Choroid plexus epithelial cell (primary cell): ENCODE measurements at regions not wholly inside any gene's neighbourhood (a gene's known extent, or its start where the extent isn't known, plus 50 kb on each side); places are given as distances from the start of the nearest gene placed in this dataset.

Experiments used
- DNase-seq: peaks from one replicate; pipeline ENCODE4 v3.0.0-alpha.2; 2010; ENCODE audit warnings: low read depth
- H3K4me3 ChIP-seq: 2 replicates; pipeline ENCODE4 v1.5.1; 2011; ENCODE audit warnings: low read depth, mild to moderate bottlenecking, control low read depth, low read length, moderate library complexity
- TF ChIP-seq, protein P1 (sequence below): conservative IDR thresholded peaks from 2 replicates; pipeline ENCODE4 v1.5.1; 2011; ENCODE audit warnings: low read depth, mild to moderate bottlenecking, control low read depth, inconsistent platforms, low read length, moderate library complexity

- no peak for DNase-seq
- H3K4me3 ChIP-seq: no peak overlapping the region
- TF ChIP-seq, protein P1, sequence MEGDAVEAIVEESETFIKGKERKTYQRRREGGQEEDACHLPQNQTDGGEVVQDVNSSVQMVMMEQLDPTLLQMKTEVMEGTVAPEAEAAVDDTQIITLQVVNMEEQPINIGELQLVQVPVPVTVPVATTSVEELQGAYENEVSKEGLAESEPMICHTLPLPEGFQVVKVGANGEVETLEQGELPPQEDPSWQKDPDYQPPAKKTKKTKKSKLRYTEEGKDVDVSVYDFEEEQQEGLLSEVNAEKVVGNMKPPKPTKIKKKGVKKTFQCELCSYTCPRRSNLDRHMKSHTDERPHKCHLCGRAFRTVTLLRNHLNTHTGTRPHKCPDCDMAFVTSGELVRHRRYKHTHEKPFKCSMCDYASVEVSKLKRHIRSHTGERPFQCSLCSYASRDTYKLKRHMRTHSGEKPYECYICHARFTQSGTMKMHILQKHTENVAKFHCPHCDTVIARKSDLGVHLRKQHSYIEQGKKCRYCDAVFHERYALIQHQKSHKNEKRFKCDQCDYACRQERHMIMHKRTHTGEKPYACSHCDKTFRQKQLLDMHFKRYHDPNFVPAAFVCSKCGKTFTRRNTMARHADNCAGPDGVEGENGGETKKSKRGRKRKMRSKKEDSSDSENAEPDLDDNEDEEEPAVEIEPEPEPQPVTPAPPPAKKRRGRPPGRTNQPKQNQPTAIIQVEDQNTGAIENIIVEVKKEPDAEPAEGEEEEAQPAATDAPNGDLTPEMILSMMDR: no peak
Measured at GRCh38 chr3:162945626-162946025, 1449.0 kb downstream of the OTOL1 start.

DNA sequence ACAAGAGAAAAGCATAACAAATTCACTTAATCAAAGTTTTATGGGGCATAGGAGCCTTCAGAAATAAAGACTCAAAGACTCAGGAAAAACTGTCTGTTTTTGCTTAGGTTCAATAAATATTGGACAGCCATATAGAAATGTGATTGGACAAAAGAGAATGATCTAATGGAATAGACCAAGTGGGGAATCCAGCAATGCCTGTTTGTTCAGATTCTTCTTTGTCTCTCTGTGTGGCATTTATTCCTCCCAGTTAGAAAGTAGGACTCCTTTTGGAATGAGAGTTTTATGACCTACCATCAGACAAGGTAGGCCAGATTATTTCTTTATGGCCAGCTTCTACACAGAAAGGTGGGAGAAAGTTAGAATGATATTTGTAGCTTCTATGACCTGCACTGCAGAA is 1460.1 kb downstream of the OTOL1 start:
- TF ChIP-seq, protein P1: no peak
- H3K4me3 ChIP-seq: no peak overlapping the region
- DNase-seq: no peak

DNA sequence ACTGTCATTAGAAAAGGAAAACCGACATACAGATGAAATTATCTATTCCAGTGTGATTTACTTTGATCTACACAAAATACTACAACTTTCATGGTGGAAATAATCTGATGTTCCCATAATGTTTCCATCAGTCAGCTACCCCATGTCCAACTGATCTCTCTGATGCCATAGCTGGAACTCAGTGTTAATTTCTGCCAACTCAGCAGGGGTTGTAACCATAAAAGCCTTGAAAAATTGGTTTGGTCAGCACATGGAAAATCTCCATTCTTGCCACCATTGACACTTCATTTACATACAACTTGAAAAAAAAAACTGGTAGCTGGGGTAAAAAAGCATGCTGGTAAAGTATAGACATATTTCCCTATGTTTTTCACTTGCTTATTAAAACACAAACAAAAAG is 1463.7 kb downstream of the OTOL1 start:
- no peak for DNase-seq
- no peak overlapping the region for H3K4me3 ChIP-seq
- TF ChIP-seq, protein P1: no peak

DNA sequence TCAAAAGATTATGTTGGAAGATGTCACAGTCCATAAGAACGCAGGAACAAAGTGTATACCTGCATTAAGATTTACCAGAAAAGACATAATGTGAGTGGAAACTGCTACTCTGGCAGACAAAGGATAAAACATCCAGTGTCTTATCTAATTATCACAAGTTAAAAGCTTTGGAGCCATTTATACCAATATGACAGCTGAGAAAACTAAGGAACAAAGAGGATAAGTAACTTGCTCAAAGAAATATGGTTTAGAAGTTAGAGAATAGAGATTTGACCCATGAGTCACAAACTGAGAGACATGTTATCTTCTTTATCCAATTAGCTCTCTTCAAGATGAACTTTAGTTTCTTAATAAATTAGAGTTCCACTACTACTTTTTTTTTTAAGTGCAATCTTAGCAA is 1473.7 kb downstream of the OTOL1 start:
- no peak overlapping the region for H3K4me3 ChIP-seq
- no peak for DNase-seq
- TF ChIP-seq, protein P1: no peak

- TF ChIP-seq, protein P1: no peak
- DNase-seq: no peak
- H3K4me3 ChIP-seq: no peak overlapping the region
Measured at GRCh38 chr3:162971715-162972114, 1475.1 kb downstream of the OTOL1 start.

GRCh38 chr3:162973428-162973917 is 1476.9 kb downstream of the OTOL1 start:
- TF ChIP-seq, protein P1: no peak
- no peak overlapping the region for H3K4me3 ChIP-seq
- no peak for DNase-seq

- peak; percentile 54 for DNase-seq
- TF ChIP-seq, protein P1: no peak
Measured at GRCh38 chr3:162978136-162978535, 1481.5 kb downstream of the OTOL1 start.

More at GRCh38 chr3:162978136-162978535, 1481.5 kb downstream of the OTOL1 start:
- no peak overlapping the region for H3K4me3 ChIP-seq
